ENCODE measurements at regions not wholly inside any gene's neighbourhood (a gene's known extent, or its start where the extent isn't known, plus 50 kb on each side); places are given as distances from the start of the nearest gene placed in this dataset.

DNA sequence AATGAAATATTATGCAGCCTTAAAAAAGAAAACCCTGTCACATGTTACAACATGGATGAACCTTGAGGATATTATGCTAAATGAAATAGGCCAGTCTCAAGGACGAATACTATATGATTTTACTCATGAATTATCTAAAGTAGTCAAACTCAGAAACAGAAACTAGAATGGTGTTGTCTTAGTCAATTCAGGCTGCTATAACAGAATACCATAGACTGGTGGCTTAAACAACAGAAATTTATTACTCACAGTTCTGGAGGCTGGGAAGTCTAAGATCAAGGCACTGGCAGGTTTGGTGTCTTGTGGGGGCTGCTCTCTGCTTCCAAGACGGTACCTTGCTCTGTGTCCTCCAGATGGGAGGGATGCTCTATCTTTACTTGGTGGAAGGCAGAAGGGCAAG is 113.8 kb upstream of the DNAH14 start:
- Histone ChIP-seq H3K9me3 (ENCODE audit: control insufficient read depth in 4 of 4, low read length in 3 of 4) (peaks cover 0 to 4% (median 0%) of the 10 kb centered on the region in 4 donors), H3K4me1 (ENCODE audit: control insufficient read depth in 4 of 4, insufficient read depth in 4 of 4, low read length in 3 of 4) (no peaks in the 10 kb centered on the region), H3K9ac (ENCODE audit: low read depth in 1 of 2, low read length in 2 of 2) (no peak overlapping the region), H3K27me3 (ENCODE audit: control insufficient read depth in 4 of 4, insufficient read depth in 4 of 4, low read length in 3 of 4) (no peaks in the 10 kb centered on the region), H3K4me3 (ENCODE audit: low read depth in 1 of 3, low read length in 3 of 3) (no peak overlapping the region), H3K36me3 (ENCODE audit: control insufficient read depth in 4 of 4, insufficient read depth in 3 of 4, low read depth in 1 of 4, low read length in 3 of 4) (no peaks in the 10 kb centered on the region), H3K27ac (ENCODE audit: low read depth in 1 of 2, low read length in 2 of 2) (no peak overlapping the region)
- 74% methylated on average over 2 of the region's 2 CpGs for WGBS
- DNase-seq (ENCODE audit: low spot score), result no peak
- no peak for TF ChIP-seq HNF4A (conservative IDR thresholded peaks at IDR 0.05)
- no peak for TF ChIP-seq EGR1 (IDR thresholded peaks at IDR 0.05; ENCODE audit: low read depth in 2 of 2)
- TF ChIP-seq FOXA1 (IDR thresholded peaks at IDR 0.05), result no peak
- TF ChIP-seq, protein P1, sequence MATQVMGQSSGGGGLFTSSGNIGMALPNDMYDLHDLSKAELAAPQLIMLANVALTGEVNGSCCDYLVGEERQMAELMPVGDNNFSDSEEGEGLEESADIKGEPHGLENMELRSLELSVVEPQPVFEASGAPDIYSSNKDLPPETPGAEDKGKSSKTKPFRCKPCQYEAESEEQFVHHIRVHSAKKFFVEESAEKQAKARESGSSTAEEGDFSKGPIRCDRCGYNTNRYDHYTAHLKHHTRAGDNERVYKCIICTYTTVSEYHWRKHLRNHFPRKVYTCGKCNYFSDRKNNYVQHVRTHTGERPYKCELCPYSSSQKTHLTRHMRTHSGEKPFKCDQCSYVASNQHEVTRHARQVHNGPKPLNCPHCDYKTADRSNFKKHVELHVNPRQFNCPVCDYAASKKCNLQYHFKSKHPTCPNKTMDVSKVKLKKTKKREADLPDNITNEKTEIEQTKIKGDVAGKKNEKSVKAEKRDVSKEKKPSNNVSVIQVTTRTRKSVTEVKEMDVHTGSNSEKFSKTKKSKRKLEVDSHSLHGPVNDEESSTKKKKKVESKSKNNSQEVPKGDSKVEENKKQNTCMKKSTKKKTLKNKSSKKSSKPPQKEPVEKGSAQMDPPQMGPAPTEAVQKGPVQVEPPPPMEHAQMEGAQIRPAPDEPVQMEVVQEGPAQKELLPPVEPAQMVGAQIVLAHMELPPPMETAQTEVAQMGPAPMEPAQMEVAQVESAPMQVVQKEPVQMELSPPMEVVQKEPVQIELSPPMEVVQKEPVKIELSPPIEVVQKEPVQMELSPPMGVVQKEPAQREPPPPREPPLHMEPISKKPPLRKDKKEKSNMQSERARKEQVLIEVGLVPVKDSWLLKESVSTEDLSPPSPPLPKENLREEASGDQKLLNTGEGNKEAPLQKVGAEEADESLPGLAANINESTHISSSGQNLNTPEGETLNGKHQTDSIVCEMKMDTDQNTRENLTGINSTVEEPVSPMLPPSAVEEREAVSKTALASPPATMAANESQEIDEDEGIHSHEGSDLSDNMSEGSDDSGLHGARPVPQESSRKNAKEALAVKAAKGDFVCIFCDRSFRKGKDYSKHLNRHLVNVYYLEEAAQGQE (IDR thresholded peaks at IDR 0.05), result no peak
- TF ChIP-seq HNF4G (IDR thresholded peaks at IDR 0.05), result no peak
- TF ChIP-seq JUND (IDR thresholded peaks at IDR 0.05), result no peak
- TF ChIP-seq TAF1 (conservative IDR thresholded peaks at IDR 0.05), result no peak
- TF ChIP-seq, protein P2, sequence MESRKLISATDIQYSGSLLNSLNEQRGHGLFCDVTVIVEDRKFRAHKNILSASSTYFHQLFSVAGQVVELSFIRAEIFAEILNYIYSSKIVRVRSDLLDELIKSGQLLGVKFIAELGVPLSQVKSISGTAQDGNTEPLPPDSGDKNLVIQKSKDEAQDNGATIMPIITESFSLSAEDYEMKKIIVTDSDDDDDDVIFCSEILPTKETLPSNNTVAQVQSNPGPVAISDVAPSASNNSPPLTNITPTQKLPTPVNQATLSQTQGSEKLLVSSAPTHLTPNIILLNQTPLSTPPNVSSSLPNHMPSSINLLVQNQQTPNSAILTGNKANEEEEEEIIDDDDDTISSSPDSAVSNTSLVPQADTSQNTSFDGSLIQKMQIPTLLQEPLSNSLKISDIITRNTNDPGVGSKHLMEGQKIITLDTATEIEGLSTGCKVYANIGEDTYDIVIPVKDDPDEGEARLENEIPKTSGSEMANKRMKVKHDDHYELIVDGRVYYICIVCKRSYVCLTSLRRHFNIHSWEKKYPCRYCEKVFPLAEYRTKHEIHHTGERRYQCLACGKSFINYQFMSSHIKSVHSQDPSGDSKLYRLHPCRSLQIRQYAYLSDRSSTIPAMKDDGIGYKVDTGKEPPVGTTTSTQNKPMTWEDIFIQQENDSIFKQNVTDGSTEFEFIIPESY (IDR thresholded peaks at IDR 0.05), result no peak
- no peak for TF ChIP-seq RAD21 (IDR thresholded peaks at IDR 0.05)
- no peak for TF ChIP-seq SP1 (IDR thresholded peaks at IDR 0.05)
- no peak for TF ChIP-seq NR2F2 (IDR thresholded peaks at IDR 0.05)
- TF ChIP-seq, protein P3, sequence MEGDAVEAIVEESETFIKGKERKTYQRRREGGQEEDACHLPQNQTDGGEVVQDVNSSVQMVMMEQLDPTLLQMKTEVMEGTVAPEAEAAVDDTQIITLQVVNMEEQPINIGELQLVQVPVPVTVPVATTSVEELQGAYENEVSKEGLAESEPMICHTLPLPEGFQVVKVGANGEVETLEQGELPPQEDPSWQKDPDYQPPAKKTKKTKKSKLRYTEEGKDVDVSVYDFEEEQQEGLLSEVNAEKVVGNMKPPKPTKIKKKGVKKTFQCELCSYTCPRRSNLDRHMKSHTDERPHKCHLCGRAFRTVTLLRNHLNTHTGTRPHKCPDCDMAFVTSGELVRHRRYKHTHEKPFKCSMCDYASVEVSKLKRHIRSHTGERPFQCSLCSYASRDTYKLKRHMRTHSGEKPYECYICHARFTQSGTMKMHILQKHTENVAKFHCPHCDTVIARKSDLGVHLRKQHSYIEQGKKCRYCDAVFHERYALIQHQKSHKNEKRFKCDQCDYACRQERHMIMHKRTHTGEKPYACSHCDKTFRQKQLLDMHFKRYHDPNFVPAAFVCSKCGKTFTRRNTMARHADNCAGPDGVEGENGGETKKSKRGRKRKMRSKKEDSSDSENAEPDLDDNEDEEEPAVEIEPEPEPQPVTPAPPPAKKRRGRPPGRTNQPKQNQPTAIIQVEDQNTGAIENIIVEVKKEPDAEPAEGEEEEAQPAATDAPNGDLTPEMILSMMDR (IDR thresholded peaks at IDR 0.05; ENCODE audit: low read depth, low read length, missing input control), result no peak
- no peak for TF ChIP-seq YY1 (IDR thresholded peaks at IDR 0.05)
- TF ChIP-seq FOXA2 (IDR thresholded peaks at IDR 0.05), result no peak
- no peak for TF ChIP-seq GABPA (IDR thresholded peaks at IDR 0.05 in 1 of 2, conservative IDR thresholded peaks at IDR 0.05 in 1 of 2)
- TF ChIP-seq, protein P4, sequence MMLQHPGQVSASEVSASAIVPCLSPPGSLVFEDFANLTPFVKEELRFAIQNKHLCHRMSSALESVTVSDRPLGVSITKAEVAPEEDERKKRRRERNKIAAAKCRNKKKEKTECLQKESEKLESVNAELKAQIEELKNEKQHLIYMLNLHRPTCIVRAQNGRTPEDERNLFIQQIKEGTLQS (IDR thresholded peaks at IDR 0.05), result no peak
- no peak for TF ChIP-seq RXRA (IDR thresholded peaks at IDR 0.05)
- TF ChIP-seq, protein P5, sequence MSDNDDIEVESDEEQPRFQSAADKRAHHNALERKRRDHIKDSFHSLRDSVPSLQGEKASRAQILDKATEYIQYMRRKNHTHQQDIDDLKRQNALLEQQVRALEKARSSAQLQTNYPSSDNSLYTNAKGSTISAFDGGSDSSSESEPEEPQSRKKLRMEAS (IDR thresholded peaks at IDR 0.05), result no peak

Data from liver (tissue), 8 donors.